NCI-H748 treated with DMSO at 0.1 percent for 48 hours (cell line): ENCODE measurements at regions not wholly inside any gene's neighbourhood (a gene's known extent, or its start where the extent isn't known, plus 50 kb on each side); places are given as distances from the start of the nearest gene placed in this dataset.

Source experiments
- DNase-seq: peaks from one replicate; lab custom pipeline; 2025; lab: John Stamatoyannopoulos, UW

DNA sequence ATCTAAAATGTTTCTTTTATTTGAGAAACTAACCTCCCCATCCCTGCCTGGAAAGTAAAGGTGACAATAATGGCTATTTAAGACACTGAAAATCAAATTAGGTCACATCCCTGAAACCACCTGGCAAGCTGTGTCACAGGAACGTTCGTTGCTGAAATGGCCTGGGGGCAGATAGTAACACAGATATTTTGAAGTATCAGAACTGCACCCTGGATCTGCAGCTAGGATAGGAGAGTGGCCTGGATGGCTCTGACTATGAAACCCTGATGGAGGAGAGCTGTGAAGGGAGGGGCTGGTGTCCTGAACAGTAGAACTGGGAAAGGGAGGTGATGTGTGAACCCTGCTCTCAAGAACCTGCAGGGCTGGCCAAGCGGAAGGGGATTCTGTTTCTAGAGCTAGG is 648.3 kb upstream of the CFAP20DC start:
- no peak for DNase-seq

DNA sequence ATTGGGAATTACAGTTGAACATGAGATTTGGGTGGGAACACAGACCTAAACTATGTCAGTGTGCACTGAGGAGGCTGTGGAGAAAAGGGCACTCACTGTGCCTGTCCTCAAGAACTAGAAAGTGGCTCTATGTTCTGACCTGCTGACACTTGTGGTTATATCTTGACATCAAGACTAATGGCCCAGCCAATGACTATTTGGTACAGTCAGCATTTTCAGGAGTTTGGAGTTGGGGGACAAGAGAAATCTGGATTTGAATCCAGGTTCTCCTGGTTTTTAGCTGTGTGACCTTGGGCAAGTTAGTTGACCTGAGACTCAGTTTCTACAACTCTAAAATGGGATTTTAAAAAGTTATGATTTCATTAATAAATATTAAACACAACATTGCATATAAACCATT is 647.0 kb upstream of the CFAP20DC start:
- DNase-seq: no peak

DNA sequence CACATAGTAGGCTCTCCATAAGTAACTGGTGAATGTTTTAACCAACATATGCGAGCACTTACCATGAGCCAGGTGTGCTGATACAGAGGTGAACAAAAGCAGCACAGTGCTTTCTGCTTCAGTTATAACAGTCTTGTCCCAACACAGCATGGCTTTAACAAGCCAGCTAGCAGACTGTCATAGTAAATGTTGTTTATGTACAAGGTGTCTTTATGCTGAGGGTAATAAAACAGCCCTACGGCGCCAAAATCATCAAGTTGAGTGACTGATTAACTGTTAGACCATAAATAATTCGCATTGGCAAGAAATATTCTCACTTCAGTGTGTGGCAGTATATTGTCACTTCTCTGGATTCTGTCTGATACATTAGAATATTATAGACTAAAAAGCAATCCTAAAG is 646.0 kb upstream of the CFAP20DC start:
- no peak for DNase-seq

DNA sequence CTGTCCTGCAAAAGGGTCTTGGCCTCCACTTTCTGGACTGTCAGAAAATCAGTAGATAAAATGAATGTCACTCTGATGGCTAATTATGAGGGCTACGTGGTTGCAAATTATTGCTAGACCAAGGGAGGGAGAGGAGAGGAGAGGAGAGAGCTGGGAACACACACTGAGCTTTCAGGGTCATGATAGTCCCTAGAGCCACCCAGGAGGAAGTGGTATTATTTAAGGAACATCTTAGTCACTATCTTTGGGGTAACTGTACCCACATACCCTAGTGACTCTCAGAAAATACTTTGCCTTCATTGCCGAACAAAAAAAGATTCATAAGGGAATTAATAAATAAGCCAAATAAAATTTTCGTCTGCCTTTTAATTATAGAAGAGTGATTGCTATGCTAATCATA is 642.3 kb upstream of the CFAP20DC start:
- DNase-seq: no peak

DNA sequence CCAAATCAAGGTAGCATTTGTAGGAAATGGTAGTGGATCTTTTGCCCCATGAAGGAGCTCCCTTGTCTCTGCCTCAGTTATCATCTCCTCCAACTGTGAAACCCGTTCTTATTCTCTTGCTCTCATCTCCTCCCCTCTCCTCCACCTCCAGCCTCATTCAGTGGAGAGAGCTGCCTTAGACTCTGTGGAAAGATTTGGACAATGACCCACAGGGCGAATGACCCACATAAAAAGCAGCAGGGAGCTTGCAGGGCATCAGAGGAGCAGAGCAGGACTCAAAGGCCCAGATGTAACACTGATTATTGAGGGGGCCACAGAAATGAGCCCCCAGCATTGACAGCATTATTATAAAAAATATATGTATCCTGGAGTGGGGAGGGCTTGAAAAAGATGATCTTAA is 641.1 kb upstream of the CFAP20DC start:
- DNase-seq: no peak

DNA sequence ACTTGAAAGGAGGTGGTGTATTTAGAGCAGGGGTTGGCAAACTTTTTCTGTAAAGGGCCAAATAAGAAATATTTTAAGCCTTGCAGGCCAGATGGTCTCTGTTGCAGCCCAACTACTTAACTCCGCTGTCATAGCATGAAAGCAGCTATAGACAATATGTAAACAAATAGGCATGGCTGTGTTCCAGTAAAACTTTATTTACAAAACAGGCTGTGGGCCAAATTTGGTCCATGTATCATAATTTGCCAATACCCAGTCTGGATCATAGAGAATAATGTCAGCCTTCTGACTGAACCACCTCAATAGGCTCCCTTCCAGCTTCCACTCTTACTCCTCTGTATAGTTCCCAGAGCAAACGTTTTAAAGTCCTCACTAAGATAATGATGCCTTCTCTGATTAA is 638.8 kb upstream of the CFAP20DC start:
- no peak for DNase-seq

DNA sequence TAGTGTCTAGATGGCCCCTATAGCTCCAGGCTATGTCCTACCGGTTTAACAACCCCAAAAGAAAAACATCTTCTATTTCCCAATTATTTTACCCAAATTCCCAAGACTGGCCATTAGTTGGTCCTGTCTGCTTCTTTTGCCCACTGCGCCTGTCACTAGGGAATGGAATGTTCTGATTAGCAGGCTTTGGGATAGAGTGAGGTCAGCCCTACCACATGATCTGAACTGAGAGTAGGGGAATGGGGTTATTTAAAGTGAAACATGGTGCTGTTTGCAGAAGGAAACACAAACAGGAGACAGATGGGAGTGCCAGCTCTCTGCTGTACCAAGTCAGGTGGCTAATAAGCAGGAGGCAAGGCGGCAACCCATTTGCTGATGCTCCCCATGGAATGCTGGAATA is 635.6 kb upstream of the CFAP20DC start:
- no peak for DNase-seq

DNA sequence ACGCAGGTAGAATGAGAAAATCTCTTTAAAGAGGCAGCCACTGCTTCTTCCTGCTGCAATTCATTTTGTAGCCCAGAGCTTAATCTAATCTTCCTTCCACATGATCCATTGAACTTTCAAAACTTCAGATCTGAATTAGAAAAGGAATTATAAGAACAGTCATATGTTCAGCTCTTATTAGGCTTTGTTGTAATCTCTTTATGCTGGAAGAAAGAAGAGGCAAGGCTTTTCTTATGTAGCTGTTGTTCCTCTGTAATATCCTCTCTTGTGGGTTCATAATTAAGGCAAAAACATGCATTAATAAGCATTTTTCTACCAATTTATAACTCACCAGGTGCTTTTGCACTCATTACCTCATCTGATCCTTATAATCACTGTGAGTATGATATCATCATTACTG is 634.9 kb upstream of the CFAP20DC start:
- no peak for DNase-seq

DNA sequence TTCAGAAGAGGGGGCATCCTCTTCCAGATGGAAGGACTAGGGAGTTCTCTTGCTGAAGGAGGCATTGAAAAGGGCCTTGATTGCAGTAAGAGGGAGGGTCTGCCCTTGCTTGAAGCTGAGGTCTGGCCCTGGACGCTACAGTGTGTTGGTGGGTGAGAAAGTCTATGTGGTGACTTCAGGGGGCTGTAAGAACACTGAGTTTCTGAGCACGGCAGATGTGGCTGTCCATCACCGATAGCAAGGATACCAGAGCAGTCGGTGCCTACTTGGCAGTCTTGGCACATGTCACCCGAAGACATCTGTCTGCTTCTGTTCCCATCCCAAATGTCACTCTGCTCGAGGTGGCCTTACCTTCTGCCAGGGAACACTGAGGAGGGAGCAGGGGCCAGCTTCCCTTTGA is 631.1 kb upstream of the CFAP20DC start:
- DNase-seq: no peak

DNA sequence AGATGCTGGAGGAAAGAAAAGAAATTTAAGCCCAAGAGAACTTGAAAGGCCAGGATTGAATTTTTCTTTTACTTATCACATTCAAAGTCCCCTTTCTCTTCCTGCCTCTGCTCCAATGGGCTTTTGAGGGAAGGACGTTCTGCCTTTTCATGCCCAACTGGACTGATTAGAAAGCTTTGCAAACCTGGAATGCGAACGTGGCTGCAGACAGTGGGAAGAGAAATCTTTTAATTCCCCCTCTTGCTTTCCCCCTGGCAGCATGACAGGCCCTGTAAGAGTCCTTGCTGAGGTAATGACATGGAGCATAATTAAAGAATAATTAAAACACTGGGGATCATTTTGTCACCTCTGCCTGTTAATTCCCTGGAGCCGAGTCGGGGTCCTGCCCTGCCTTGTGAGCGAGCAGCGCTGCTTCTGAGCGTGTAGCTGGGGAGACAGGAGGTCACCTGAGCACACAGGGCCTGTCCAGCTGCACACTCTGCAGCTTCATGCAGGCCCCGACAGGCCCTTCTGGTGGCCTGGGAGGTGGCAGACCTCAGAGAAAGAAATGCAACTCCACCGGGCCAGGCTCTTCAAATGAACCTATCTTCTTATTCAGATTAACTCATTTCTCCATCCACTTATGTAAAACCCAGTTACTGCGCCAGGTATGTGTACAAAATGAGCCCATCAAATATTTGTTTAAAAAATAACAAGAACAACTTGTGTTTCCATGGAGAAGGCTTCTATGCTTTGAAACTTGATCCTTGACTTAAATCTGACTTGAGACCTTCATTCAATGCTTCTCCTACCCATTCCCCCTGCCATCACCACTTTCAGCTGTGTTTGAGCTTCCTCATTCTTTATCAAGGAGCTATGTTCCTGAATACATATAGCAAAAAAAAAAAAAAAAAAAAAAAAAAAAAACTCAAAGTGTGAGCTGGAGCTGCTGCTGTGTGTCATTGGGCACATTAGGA is 628.2 kb upstream of the CFAP20DC start:
- peak; percentile 36 for DNase-seq

DNA sequence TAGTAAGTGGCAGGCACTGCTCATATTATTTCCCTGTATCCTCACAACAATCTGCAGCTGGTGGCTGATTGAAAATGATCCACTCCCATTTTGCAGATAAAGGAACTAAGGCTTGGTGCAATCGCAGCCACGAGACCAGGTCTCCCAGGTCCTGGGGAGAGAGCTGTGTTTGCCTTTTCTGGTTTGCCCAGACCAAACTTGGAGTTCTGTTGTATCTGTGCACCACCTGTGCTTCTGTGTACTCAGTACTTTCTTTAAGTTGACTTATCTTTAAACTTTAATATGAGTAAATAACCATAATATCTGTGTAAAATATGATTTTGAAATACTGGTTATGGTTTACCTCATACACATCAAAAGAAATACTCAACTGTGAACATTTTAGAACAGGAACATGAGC is 625.7 kb upstream of the CFAP20DC start:
- DNase-seq: no peak

DNA sequence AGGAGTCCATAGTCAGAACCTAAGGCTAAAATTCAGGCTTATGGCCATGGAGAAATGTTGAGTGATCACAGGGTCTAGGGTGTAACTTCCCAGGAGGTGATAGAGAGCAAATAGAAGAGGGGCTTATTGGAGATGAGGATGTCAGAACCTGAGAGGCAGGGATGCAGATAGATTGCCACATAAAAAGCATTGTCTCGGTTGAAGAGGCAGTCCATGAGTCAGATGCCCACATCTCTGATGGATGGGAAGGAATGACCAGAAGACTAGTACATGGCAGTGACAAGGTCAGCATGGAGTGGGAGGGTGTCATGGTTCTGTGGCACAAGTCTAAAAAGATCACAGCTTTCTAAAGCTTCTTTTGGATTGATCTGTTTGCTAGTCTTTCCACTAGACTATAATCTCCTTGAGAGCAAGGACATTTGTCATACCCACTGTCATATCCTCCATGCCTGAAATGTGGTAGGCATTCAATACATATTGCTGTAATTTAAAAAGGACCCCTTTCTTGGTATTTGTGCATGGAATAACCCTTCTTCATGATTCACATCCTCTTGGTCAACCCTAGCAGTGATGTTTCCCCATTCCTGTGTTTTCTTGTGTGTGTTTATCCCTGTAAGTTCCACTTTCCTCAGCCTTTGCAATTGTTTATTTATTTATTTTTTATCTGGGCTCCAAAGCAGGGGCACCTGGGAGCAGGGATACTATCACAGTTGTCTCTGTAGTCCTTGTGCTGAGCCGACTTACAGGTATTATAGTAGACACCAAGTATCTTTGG is 613.4 kb upstream of the CFAP20DC start:
- DNase-seq: no peak

DNA sequence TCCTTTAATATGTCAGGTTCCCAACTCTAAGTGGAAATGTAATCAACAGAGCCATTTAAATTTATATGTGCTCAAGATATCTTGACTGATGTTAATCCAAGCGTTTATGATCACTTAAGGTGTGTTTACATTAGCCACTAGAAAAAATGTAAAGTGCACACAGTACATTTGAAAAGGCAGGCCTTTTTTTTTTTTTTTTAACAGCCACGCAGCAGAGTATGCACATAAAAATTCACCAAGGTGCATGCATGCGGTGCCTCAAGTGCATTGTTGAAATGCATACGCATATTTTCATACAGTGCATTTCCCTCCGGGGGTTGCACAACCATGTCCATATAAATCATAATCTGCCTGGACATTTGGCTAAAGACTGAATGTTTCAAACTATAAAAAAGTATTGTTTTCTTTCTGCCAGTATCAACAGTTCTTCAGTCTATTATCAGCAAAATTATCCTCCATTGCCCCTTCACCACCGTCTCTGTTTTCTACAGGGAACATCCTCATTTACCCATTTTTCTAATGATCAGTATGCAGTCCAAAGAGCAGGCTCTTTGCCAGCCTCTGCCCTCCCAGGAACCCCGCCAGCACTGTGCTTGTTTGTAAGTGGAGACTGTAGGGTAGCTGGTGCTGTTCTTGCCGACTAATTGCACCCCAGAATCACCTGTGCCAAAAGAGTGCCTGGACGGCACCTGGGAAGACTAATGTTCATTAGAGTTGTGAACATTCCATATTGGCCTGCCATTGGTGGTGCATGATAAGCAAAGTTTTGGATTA is 611.2 kb upstream of the CFAP20DC start:
- DNase-seq: peak; percentile 34

DNA sequence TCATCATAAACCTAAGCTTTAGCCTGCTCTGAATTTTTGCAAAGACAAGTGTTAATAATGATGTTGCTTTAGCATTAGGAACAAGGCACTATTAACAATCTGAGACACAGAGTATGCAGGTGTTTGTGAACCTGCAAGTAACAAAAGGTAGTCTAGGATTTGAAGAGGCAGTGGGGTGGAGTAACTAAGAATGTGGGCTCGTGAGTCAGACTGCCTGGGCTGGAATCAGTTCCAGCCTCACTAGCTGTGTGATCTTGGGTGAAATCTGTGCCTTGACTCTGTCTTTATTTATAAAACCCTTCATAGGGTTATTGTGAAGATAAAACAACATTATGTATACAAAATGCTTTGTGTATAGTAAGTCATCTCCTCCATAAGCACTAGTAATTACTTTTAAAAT is 610.6 kb upstream of the CFAP20DC start:
- DNase-seq: peak; percentile 18

DNA sequence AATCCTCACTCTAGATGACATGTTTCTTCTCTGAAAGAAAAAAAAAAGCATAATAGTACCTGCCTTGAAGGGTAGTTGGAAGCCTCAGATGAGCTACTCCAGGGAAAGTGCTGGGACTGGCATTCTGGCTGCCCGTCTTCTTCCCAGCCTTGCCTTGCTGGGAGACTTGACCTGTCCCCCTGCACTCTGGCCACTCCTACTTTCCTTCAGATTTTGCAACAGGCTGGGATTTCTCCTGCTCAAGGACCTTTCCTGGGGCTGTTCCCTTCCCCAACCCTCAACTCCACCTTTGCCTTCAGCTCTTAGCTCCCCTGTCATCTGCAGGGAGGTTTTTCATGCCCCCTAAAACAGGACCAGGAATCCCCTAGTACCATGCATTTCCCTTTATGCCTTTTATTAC is 609.9 kb upstream of the CFAP20DC start:
- DNase-seq: no peak

DNA sequence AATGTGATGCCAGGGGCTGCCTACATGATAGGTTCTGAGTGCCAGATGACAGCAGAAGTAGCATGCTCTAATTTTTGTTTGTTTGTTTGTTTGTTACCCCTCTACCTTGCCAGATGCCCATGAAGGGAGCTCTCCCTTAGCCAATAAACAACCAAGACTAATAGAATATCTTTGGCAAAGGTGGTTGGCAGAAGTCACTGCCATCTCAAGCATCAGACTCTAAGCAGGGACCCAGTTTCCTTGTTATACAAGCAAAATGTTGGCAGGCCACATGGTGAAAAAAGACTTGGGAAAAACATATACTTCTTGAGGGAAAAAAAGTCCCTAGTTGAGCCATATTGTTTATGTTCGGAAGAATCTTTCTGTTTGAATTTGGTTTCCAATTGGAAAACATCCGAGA is 609.0 kb upstream of the CFAP20DC start:
- DNase-seq: no peak

DNA sequence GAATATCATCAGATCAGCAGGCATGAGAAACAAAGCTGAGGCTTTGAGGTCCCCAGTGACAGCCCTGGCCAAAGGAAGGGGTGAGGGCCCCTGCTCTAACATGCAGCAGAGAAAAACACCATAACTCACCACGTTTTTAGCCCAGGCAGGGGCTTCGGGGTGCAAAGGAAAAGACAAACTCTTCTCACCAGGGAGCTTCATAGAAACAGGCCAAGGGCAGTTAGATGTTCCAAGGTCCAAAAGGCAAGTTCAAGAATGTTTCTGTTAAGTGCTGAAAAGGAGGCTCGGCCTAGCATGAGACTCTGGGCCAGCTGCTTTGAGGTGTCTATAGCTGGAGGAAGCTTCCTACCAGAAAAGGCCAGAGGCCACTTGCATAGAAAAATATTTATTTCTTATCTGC is 608.4 kb upstream of the CFAP20DC start:
- DNase-seq: no peak

DNA sequence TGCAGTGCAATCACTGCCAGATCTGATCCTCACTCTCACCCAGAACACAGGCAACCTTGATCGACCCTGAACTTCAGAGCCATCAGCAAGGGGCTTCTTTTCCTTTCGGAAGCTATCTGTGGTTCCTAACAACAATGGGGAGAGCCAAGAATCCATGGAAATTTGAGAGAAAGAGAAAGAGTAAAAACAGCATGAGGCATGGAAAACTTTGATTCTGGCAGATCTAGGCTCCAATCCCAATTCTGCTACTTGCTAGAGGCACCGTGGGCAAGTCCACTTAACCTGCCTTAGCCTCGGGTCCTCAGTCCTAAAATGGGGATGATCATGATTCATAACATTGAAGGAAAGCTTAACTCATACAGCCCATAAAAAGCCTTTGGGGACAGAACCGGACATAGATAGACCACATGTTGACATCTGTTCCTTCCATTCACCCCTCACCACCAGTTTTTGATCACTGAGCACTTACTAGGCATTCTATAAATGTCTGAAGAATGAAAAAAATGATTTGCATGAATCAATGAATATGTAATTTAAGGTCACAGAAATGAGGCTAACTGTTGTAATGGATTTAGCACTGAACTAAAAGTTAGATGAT is 605.7 kb upstream of the CFAP20DC start:
- no peak for DNase-seq

DNA sequence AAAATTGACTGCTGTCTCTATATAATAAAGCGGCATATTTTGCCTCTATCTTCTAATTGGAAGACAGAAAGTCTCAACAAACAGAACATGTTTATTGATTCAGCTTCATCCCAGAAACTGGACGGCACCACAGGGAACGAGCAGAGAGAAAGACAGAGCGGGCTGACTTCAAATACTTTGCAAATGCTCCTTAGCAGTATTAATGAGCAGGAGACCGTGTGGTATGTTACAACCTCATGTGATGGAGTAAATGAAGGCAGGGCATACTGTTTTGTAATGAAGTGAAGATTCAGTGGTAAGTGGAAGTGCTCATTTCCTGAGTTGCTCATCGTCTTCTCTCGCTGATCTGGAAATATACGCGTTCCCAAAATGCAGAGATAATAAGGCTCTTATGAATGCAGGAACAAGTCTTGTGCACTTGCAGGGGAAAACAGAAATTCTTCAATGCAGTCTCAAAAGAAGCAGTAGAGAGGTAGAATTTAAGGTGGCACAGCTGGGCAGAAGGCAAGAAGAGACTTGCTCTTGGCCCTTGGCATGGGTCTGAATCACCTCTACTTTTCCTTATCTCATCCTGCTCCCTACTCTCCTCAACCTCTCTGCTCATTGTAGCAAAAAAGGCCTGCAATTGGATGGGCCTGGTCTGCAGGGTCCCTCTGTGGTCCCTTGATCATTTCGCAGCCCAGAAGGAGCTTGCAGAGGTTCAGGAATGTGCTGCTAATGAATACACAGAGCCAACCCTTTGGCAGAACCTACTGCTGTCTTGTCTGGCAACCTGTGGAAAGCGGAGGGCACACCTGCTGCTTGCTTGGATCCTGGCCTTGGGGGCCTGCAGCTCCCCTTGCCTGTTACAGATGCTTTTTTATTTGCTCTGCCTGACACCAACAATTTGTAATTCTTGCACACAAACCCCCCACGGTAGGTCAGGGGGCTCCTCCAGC is 604.9 kb upstream of the CFAP20DC start:
- DNase-seq: no peak

DNA sequence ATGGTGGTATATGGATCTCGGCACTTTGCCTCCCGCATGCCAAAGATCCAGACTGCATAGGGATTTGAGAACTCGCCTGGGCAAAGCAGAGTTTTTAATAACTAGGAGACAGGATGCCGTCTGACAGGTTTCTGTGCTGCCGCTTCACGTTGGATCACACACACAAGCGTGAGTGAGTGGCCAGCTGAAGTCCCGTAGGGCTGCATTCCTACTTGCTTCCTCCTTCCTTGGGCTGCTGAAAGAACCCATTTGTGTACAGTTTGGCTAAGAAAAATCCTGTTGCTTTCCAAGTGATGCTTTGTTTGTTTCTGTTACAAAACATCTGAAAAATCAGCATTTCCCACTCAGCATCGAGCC is 604.3 kb upstream of the CFAP20DC start:
- DNase-seq: no peak
